HCT116 (cell line): ENCODE measurements at regions not wholly inside any gene's neighbourhood (a gene's known extent, or its start where the extent isn't known, plus 50 kb on each side); places are given as distances from the start of the nearest gene placed in this dataset.
"Not testable (repeated sequence)": the region's sequence is repeated elsewhere in the genome, so short reads cannot be mapped to it uniquely, and the experiment has no call there.

Source experiments
- CTCF ChIP-seq, 3 experiments: fragments of 200-600 bp in 1 of 3; sonication (generic) in 1 of 3; IDR thresholded peaks in 2 of 3; conservative IDR thresholded peaks in 1 of 3; 2 replicates each; pipeline ENCODE4 v1.5.1; 2012 to 2017; ENCODE audit warnings: low read depth in 2 of 3, low read length in 2 of 3, antibody characterized with exemption in 1 of 3, borderline replicate concordance in 1 of 3, control low read depth in 1 of 3, mild to moderate bottlenecking in 1 of 3, mixed read lengths in 1 of 3, mixed run types in 1 of 3, moderate library complexity in 1 of 3; ENCODE audit not compliant: insufficient read depth in 1 of 3
- POLR2AphosphoS5 ChIP-seq: IDR thresholded peaks from 2 replicates; pipeline ENCODE4 v1.6.1; 2011; ENCODE audit warnings: mild to moderate bottlenecking, low read depth, low read length, moderate library complexity
- RAD21 ChIP-seq: IDR thresholded peaks from 2 replicates; pipeline ENCODE4 v1.6.1; 2012; ENCODE audit warnings: low read depth, mild to moderate bottlenecking
- SP1 ChIP-seq: IDR thresholded peaks from 2 replicates; pipeline ENCODE4 v1.6.1; 2012; ENCODE audit warnings: low read depth
- ZNF274 ChIP-seq: fragments of 200-500 bp; sonication (Bioruptor generic); IDR thresholded peaks from 2 replicates; pipeline ENCODE4 v1.6.1; 2014; ENCODE audit warnings: mild to moderate bottlenecking, low read depth, low read length, inconsistent platforms

- TF ChIP-seq RAD21; POLR2AphosphoS5; ZNF274; CTCF (IDR thresholded peaks at IDR 0.05 in 2 of 3, conservative IDR thresholded peaks at IDR 0.05 in 1 of 3; ENCODE audit: borderline replicate concordance in 1 of 3, insufficient read depth in 1 of 3, low read depth in 2 of 3, low read length in 2 of 3); SP1: not testable (repeated sequence)
These were observed 1047.0 kb upstream of the EDIL3 start for GRCh38 chr5:85431726-85432125.
